OCI-LY7 (cell line): ENCODE measurements at regions not wholly inside any gene's neighbourhood (a gene's known extent, or its start where the extent isn't known, plus 50 kb on each side); places are given as distances from the start of the nearest gene placed in this dataset.

Experiments used
- BruUV-seq: library from RNA; stranded (reverse); fragments of 400-500 nt; replicated peaks from 2 replicates; lab custom pipeline; 2021; lab: Mats Ljungman, UMichigan
- CTCF ChIA-PET: fragments of 300-600 bp; sonication (Branson Sonifier 250); formaldehyde crosslinking; loops from one replicate; lab custom pipeline; 2022; ENCODE audit warnings: antibody characterized with exemption; ENCODE audit not compliant: unreplicated experiment; lab: Charles Lee
- POLR2A ChIA-PET: fragments of 300-600 bp; sonication (Branson Sonifier 250); formaldehyde crosslinking; loops from one replicate; lab custom pipeline; 2022; ENCODE audit warnings: antibody characterized with exemption; lab: Charles Lee
- DNase-seq: peaks from one replicate; pipeline ENCODE4 v3.0.0-alpha.2; 2015; ENCODE audit warnings: low spot score
- H2AFZ ChIP-seq: fragments of 200-600 bp; sonication (generic), shearing (Covaris generic); 2 replicates; pipeline ENCODE4 v1.6.1; 2014; ENCODE audit warnings: mild to moderate bottlenecking, antibody characterized with exemption, low read length, moderate library complexity
- H3K27ac ChIP-seq: fragments of 200-600 bp; sonication (generic); 2 replicates; pipeline ENCODE4 v1.5.1; 2014; ENCODE audit warnings: mixed run types, low read depth, mild to moderate bottlenecking, moderate library complexity, low read length, inconsistent platforms; ENCODE audit not compliant: poor library complexity, severe bottlenecking
- H3K36me3 ChIP-seq: fragments of 200-600 bp; sonication (generic); 2 replicates; pipeline ENCODE4 v1.6.1; 2014; ENCODE audit warnings: mild to moderate bottlenecking, antibody characterized with exemption, low read length, moderate library complexity, mixed read lengths; ENCODE audit not compliant: insufficient read depth
- H3K4me1 ChIP-seq: fragments of 200-600 bp; sonication (generic); 2 replicates; pipeline ENCODE4 v1.5.1; 2014; ENCODE audit warnings: mild to moderate bottlenecking, low read length; ENCODE audit not compliant: insufficient read depth, poor library complexity, severe bottlenecking
- H3K4me2 ChIP-seq: fragments of 200-600 bp; sonication (generic); 2 replicates; pipeline ENCODE4 v1.6.1; 2014; ENCODE audit warnings: mild to moderate bottlenecking, low read length
- H3K4me3 ChIP-seq: fragments of 200-600 bp; sonication (generic); 2 replicates; pipeline ENCODE4 v1.5.1; 2014; ENCODE audit warnings: mild to moderate bottlenecking, low read depth, low read length; ENCODE audit not compliant: poor library complexity, severe bottlenecking
- H3K79me2 ChIP-seq: fragments of 200-600 bp; sonication (generic); 2 replicates; pipeline ENCODE4 v1.6.1; 2016; ENCODE audit warnings: low read depth, mild to moderate bottlenecking, low read length, moderate library complexity, mixed read lengths; ENCODE audit not compliant: insufficient read depth
- H3K9me2 ChIP-seq: fragments of 200-600 bp; sonication (generic); 2 replicates; pipeline ENCODE4 v1.6.1; 2016; ENCODE audit warnings: mild to moderate bottlenecking, low read length, mixed read lengths; ENCODE audit not compliant: insufficient read depth
- H3K9me3 ChIP-seq: fragments of 200-600 bp; sonication (generic); 2 replicates; pipeline ENCODE4 v1.6.1; 2014; ENCODE audit warnings: mild to moderate bottlenecking, mixed run types, low read length, mixed read lengths
- H4K20me1 ChIP-seq: fragments of 200-600 bp; sonication (generic); 2 replicates; pipeline ENCODE4 v1.6.1; 2014; ENCODE audit warnings: mild to moderate bottlenecking, antibody characterized with exemption, low read length, moderate library complexity, mixed read lengths; ENCODE audit not compliant: insufficient read depth
- EZH2phosphoT487 ChIP-seq: fragments of 200-600 bp; sonication (generic); IDR thresholded peaks from 2 replicates; pipeline ENCODE4 v1.6.1; 2018; ENCODE audit warnings: low read depth, borderline replicate concordance, mild to moderate bottlenecking, mixed run types, antibody characterized with exemption, low read length, moderate library complexity, mixed read lengths
- intact Hi-C: fragments of 100-400 bp; cut with micrococcal nuclease; formaldehyde crosslinking; loops from one replicate; pipeline ENCODE4 v1.10.0; 2022; ENCODE audit not compliant: unreplicated experiment
- TF ChIP-seq, protein P1 (sequence below): fragments of 200-600 bp; sonication (generic); conservative IDR thresholded peaks from 2 replicates; pipeline ENCODE4 v1.5.1; 2014; ENCODE audit warnings: mild to moderate bottlenecking, antibody characterized with exemption, low read length, moderate library complexity, mixed read lengths

DNA sequence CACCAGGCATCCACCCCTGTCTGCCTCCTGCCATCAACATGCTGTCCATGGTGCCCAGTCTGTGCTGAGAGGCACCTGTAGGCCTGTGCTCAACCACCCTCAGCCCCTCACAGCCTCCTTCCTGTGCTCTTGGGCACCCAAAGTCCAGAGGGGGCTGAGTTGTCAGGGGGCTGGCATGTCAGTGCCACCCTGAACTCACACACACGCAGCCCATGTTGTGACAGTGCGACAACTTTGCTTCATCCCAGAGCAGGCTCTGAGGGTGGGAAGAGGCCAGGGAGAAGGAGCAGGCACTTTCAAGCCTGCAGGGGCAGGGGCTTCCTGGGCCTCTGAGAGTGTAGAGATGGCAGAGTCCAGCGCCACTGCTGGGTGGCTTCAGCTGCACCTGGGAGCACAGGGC, 491.0 kb downstream of the TMEM135 start:
- Histone ChIP-seq H2AFZ (no peak overlapping the region), H3K79me2 (no peaks in the 10 kb centered on the region), H3K9me2 (no peaks in the 10 kb centered on the region), H3K4me2 (no peak overlapping the region), H3K4me3 (no peak overlapping the region), H3K27ac (no peak overlapping the region), H4K20me1 (no peaks in the 10 kb centered on the region), H3K4me1 (no peaks in the 10 kb centered on the region), H3K36me3 (peaks cover 20% of the 10 kb centered on the region), H3K9me3 (peaks cover 17% of the 10 kb centered on the region; the same call in 1 of the 2 replicates)
- BruUV-seq: no TSS peak
- DNase-seq: no peak
- ChIA-PET POLR2A (no interaction called here), CTCF (no interaction called here)
- intact Hi-C loops: no loop called here
- no peak for TF ChIP-seq EZH2phosphoT487
- TF ChIP-seq, protein P1, sequence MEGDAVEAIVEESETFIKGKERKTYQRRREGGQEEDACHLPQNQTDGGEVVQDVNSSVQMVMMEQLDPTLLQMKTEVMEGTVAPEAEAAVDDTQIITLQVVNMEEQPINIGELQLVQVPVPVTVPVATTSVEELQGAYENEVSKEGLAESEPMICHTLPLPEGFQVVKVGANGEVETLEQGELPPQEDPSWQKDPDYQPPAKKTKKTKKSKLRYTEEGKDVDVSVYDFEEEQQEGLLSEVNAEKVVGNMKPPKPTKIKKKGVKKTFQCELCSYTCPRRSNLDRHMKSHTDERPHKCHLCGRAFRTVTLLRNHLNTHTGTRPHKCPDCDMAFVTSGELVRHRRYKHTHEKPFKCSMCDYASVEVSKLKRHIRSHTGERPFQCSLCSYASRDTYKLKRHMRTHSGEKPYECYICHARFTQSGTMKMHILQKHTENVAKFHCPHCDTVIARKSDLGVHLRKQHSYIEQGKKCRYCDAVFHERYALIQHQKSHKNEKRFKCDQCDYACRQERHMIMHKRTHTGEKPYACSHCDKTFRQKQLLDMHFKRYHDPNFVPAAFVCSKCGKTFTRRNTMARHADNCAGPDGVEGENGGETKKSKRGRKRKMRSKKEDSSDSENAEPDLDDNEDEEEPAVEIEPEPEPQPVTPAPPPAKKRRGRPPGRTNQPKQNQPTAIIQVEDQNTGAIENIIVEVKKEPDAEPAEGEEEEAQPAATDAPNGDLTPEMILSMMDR: no peak

DNA sequence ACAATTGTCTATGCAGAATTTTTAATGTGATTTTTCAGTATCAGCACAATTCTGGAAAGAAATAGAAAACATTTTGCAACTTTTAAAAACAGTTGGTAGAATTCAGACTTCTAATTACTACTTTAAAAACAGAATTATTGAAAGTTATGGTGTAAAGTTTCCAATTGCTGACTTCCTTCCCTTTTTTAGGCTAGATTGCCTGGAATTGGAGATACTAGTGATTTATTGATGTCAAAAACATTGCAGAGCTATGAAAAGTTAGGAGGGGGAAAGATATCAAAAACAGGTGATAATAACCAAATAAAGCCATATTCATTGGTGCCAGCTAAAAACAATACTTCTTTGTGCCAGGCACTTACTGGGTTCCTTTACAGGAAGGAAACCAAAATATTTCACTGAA, 485.5 kb downstream of the TMEM135 start:
- TF ChIP-seq, protein P1: no peak
- no peak for TF ChIP-seq EZH2phosphoT487
- BruUV-seq: no TSS peak
- no peaks in the 10 kb centered on the region for H3K79me2 ChIP-seq
- no peak overlapping the region for H3K27ac ChIP-seq
- no peak for DNase-seq
- intact Hi-C loops: no loop called here
- ChIA-PET POLR2A (interaction anchor here (0.6 to 2.4 kb wide), 4 partner anchors 9 to 56 kb away, joined by 3 to 10 read pairs (median 4); no protein-coding TSS in a partner anchor), CTCF (no interaction called here)
- H3K4me1 ChIP-seq: no peaks in the 10 kb centered on the region
- no peaks in the 10 kb centered on the region for H3K9me2 ChIP-seq
- H3K4me3 ChIP-seq: no peak overlapping the region
- H4K20me1 ChIP-seq: no peaks in the 10 kb centered on the region
- peaks cover 17% of the 10 kb centered on the region; the same call in 1 of the 2 replicates for H3K9me3 ChIP-seq
- no peak overlapping the region for H3K4me2 ChIP-seq
- H3K36me3 ChIP-seq: peaks cover 18% of the 10 kb centered on the region
- H2AFZ ChIP-seq: no peak overlapping the region

DNA sequence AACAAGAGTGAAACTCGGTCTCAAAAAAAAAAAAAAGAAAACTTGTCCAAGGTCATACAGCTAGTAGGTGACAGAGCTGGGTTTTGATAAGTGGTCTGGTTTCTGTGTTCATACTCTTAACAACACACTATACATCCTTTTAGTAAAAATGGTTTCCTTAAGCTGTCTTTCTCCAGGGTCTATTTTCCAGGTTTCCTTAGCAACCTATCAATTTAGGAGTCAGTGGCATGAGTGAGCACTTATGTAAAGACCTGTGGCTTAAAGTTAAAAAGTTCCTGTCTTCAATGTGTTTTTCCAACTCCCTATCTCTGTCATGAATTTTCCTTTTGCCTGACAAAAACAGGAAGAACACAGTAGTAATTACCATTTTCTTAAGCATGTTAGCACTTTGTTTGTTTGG, 480.5 kb downstream of the TMEM135 start:
- H3K36me3 ChIP-seq: no peaks in the 10 kb centered on the region
- POLR2A ChIA-PET: no interaction called here
- H3K4me2 ChIP-seq: no peak overlapping the region
- no peak overlapping the region for H3K4me3 ChIP-seq
- no peak for DNase-seq
- intact Hi-C loops: no loop called here
- BruUV-seq: no TSS peak
- H3K27ac ChIP-seq: no peak overlapping the region
- no peaks in the 10 kb centered on the region for H3K9me3 ChIP-seq
- CTCF ChIA-PET: no interaction called here
- no peak for TF ChIP-seq EZH2phosphoT487
- TF ChIP-seq, protein P1: no peak
- no peaks in the 10 kb centered on the region for H3K79me2 ChIP-seq
- no peaks in the 10 kb centered on the region for H4K20me1 ChIP-seq
- no peaks in the 10 kb centered on the region for H3K9me2 ChIP-seq
- H2AFZ ChIP-seq: no peak overlapping the region
- no peaks in the 10 kb centered on the region for H3K4me1 ChIP-seq
